AG09319 (cell line): ENCODE measurements at regions not wholly inside any gene's neighbourhood (a gene's known extent, or its start where the extent isn't known, plus 50 kb on each side); places are given as distances from the start of the nearest gene placed in this dataset.
"Not testable (repeated sequence)": the region's sequence is repeated elsewhere in the genome, so short reads cannot be mapped to it uniquely, and the experiment has no call there.

Source experiments
- DNase-seq: peaks from one replicate; pipeline ENCODE4 v3.0.0-alpha.2; 2010; ENCODE audit warnings: low read depth; ENCODE audit errors: extremely low read depth
- CTCF ChIP-seq: IDR thresholded peaks from 2 replicates; pipeline ENCODE4 v1.5.1; 2011; ENCODE audit warnings: low read depth, mild to moderate bottlenecking, inconsistent platforms, low read length, moderate library complexity

- DNase-seq, result no peak
- TF ChIP-seq CTCF, result no peak
Observed at GRCh38 chr6:27809067-27809938, 102.9 kb downstream of the OR2B2 start.

- not testable (repeated sequence) for DNase-seq
Observed at GRCh38 chr6:27808242-27809066, 103.7 kb downstream of the OR2B2 start.

- DNase-seq, result peak; percentile 91
Observed at GRCh38 chr6:27807441-27808241, 104.6 kb downstream of the OR2B2 start.

DNA sequence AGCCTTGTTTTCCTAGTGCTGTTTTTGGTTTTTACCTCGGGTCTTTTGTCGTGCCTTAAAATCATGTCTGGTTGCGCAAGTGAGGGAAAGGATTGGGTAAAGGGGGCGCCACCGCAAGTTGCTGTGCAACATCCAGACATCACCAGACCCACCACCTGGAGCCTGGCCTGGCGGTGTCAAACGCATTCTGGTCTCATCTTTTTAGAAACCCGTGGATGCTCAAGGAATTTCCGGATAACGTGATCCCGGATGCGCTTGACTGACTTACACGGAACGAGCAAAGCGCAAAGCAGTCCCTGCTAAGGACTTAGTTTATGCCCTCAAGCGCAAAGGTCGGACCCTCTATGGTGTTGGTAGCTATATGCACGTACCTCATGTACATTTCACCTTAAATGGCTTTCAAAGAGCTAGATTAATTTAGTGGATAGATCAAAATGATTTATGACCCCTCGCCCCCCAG lies 105.2 kb downstream of the OR2B2 start:
- DNase-seq, result no peak
- no peak for TF ChIP-seq CTCF

- DNase-seq, result no peak
- no peak for TF ChIP-seq CTCF
Observed at GRCh38 chr6:27805347-27805746, 106.8 kb downstream of the OR2B2 start.

DNA sequence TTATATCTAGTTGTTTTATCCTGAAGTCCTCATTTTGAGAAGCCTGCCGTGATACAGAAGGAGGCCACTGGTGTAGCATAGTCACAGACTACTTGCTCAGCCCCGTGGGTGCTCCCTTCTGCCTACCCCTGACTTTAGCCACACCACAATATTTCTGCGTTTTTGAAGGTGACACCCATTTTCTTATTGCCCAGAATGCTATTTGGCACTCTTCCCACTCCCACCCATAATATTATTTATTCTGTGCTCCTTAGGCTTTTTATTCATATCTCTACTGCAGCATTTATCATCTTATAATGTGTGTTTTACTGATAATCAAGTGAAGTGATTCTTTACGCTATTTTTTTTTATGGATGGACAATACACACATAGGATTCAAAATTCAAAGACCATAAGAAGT lies 107.3 kb downstream of the OR2B2 start:
- DNase-seq, result no peak
- TF ChIP-seq CTCF, result no peak

DNA sequence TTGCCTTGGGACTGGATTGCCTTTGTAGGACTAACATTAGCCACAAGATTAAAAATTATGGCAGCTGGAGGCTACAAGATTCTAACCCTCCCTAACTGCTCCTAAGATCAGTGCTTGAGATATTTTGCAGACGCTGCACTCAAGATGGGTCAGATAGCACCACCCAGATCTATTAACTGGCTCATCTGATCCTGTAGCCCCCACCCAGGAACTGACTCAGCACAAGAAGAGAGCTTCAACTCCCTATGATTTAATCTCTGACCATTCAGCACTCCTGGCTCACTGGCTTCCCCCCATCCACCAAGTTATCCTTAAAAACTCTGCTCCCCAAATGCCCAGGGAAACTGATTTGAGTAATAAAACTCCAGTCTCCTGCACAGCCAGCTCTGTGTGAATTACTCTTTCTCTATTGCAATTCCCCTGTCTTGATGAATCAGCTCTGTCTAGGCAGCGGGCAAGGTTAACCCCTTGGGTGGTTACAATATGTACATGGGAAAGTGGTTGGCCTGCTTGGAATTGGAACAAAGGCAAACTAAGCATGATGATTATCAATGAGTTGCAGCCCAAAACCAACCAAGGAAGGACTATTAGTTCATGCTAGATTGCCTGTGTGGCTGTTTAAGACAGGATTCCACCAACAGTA lies 111.3 kb downstream of the OR2B2 start:
- TF ChIP-seq CTCF, result no peak
- DNase-seq, result no peak
